ENCODE measurements at regions not wholly inside any gene's neighbourhood (a gene's known extent, or its start where the extent isn't known, plus 50 kb on each side); places are given as distances from the start of the nearest gene placed in this dataset.

GRCh38 chr22:49705216-49705971 is 122.3 kb downstream of the BRD1 start:
- Histone ChIP-seq H3K36me3 (no peaks in the 10 kb centered on the region), H3K27me3 (peaks cover 0 to 80% (median 43%) of the 10 kb centered on the region in 3 donors), H3K27ac (no peak overlapping the region), H3K4me1 (no peaks in the 10 kb centered on the region), H3K9me3 (peaks cover 0 to 41% (median 37%) of the 10 kb centered on the region in 4 donors), H3K4me3 (no peak overlapping the region)
- 34 to 53% (median 42%) methylated on average over 19 to 22 of the region's 22 CpGs for WGBS, 5 donors
- TF ChIP-seq POLR2AphosphoS5 (IDR thresholded peaks at IDR 0.05) (no peak), CTCF (IDR thresholded peaks at IDR 0.05) (no peak), EP300 (IDR thresholded peaks at IDR 0.05) (no peak), POLR2A (IDR thresholded peaks at IDR 0.05) (no peak)
- intact Hi-C loops (cut with DNase I; ENCODE audit: low total_unique reads): no loop called here
- DNase-seq: no peak

GRCh38 chr22:49704345-49705215 is 123.1 kb downstream of the BRD1 start:
- WGBS, 5 donors: 24 to 56% (median 44%) methylated on average over 14 to 39 of the region's 39 CpGs
- no peaks in the 10 kb centered on the region for H3K4me1 ChIP-seq
- intact Hi-C loops (cut with DNase I; ENCODE audit: low total_unique reads): no loop called here
- no peak for DNase-seq
- peaks cover 0 to 33% (median 29%) of the 10 kb centered on the region in 4 donors for H3K9me3 ChIP-seq
- H3K4me3 ChIP-seq: no peak overlapping the region
- peaks cover 0 to 79% (median 39%) of the 10 kb centered on the region in 3 donors for H3K27me3 ChIP-seq
- no peak overlapping the region for H3K27ac ChIP-seq
- TF ChIP-seq POLR2AphosphoS5 (IDR thresholded peaks at IDR 0.05) (no peak), POLR2A (IDR thresholded peaks at IDR 0.05) (no peak), EP300 (IDR thresholded peaks at IDR 0.05) (no peak), CTCF (IDR thresholded peaks at IDR 0.05) (no peak)
- no peaks in the 10 kb centered on the region for H3K36me3 ChIP-seq

GRCh38 chr22:49703990-49704344 is 123.7 kb downstream of the BRD1 start:
- intact Hi-C loops (cut with DNase I; ENCODE audit: low total_unique reads): no loop called here
- H3K27ac ChIP-seq: no peak overlapping the region
- DNase-seq: no peak
- no peak overlapping the region for H3K4me3 ChIP-seq
- peaks cover 0 to 78% (median 39%) of the 10 kb centered on the region in 3 donors for H3K27me3 ChIP-seq
- TF ChIP-seq CTCF (IDR thresholded peaks at IDR 0.05): no peak
- TF ChIP-seq POLR2A (IDR thresholded peaks at IDR 0.05): no peak
- TF ChIP-seq EP300 (IDR thresholded peaks at IDR 0.05): no peak
- no peaks in the 10 kb centered on the region for H3K4me1 ChIP-seq
- H3K9me3 ChIP-seq: peaks cover 0 to 29% (median 23%) of the 10 kb centered on the region in 4 donors
- 45 to 68% (median 54%) methylated on average over 10 of the region's 10 CpGs for WGBS, 5 donors
- no peaks in the 10 kb centered on the region for H3K36me3 ChIP-seq

GRCh38 chr22:49703505-49703904 is 124.2 kb downstream of the BRD1 start:
- intact Hi-C loops (cut with DNase I; ENCODE audit: low total_unique reads): no loop called here
- Histone ChIP-seq H3K4me1 (no peaks in the 10 kb centered on the region), H3K4me3 (no peak overlapping the region), H3K36me3 (no peaks in the 10 kb centered on the region), H3K27ac (no peak overlapping the region), H3K27me3 (peaks cover 0 to 73% (median 39%) of the 10 kb centered on the region in 3 donors), H3K9me3 (peaks cover 0 to 28% (median 18%) of the 10 kb centered on the region in 4 donors)
- TF ChIP-seq CTCF (IDR thresholded peaks at IDR 0.05): no peak
- TF ChIP-seq EP300 (IDR thresholded peaks at IDR 0.05): no peak
- no peak for TF ChIP-seq POLR2AphosphoS5 (IDR thresholded peaks at IDR 0.05)
- TF ChIP-seq POLR2A (IDR thresholded peaks at IDR 0.05): no peak
- 54 to 67% (median 62%) methylated on average over 15 of the region's 15 CpGs for WGBS, 5 donors
- DNase-seq: no peak
